ENCODE measurements at regions not wholly inside any gene's neighbourhood (a gene's known extent, or its start where the extent isn't known, plus 50 kb on each side); places are given as distances from the start of the nearest gene placed in this dataset.

GRCh38 chr11:47913529-47914244, 65.5 kb upstream of the NUP160 start:
- no peak for TF ChIP-seq CTCF (IDR thresholded peaks at IDR 0.05)
- no peak for TF ChIP-seq POLR2AphosphoS5 (IDR thresholded peaks at IDR 0.05)
- TF ChIP-seq POLR2A (IDR thresholded peaks at IDR 0.05; ENCODE audit: low read depth) = no peak
